HEK293 (cell line): ENCODE measurements at regions not wholly inside any gene's neighbourhood (a gene's known extent, or its start where the extent isn't known, plus 50 kb on each side); places are given as distances from the start of the nearest gene placed in this dataset.

ENCODE experiments used
- CTCF ChIA-PET: fragments of 350-600 bp; formaldehyde crosslinking; extraction: SDS; loops from one replicate; lab custom pipeline; 2021; ENCODE audit warnings: antibody characterized with exemption; lab: Yijun Ruan, JAX
- POLR2A ChIA-PET: fragments of 300-600 bp; formaldehyde crosslinking; extraction: SDS; loops from one replicate; lab custom pipeline; 2020; ENCODE audit warnings: antibody characterized with exemption, inconsistent platforms; lab: Yijun Ruan, JAX
- H3K27ac ChIP-seq: fragments of 200-500 bp; sonication (Bioruptor generic); 2 replicates; pipeline ENCODE4 v1.5.1; 2014; ENCODE audit warnings: low read depth, low read length, control low read depth, inconsistent platforms; ENCODE audit errors: extremely low read depth
- H3K36me3 ChIP-seq, 2 experiments: fragments of 200-500 bp in 1 of 2; sonication (Bioruptor generic) in 1 of 2; 1 replicate in 1 of 2; 2 replicates in 1 of 2; pipeline ENCODE4 v1.5.1; 2014 to 2017; ENCODE audit warnings: inconsistent platforms in 2 of 2, low read length in 2 of 2; ENCODE audit not compliant: control insufficient read depth in 2 of 2, insufficient read depth in 1 of 2
- H3K4me1 ChIP-seq: fragments of 200-500 bp; sonication (Bioruptor generic); 2 replicates; pipeline ENCODE4 v1.5.1; 2014; ENCODE audit warnings: mild to moderate bottlenecking, low read length, inconsistent platforms; ENCODE audit not compliant: control insufficient read depth, insufficient read depth
- H3K4me3 ChIP-seq: 2 replicates; pipeline ENCODE4 v1.5.1; 2011; ENCODE audit warnings: low read depth, mild to moderate bottlenecking, control low read depth, low read length, moderate library complexity
- H3K9me3 ChIP-seq: fragments of 200-500 bp; sonication (Bioruptor generic); 2 replicates; pipeline ENCODE4 v1.5.1; 2014; ENCODE audit warnings: low read depth, low read length, inconsistent platforms; ENCODE audit not compliant: control insufficient read depth, insufficient read depth
- EGR2 ChIP-seq: fragments of 450-650 bp; formaldehyde crosslinking; IDR thresholded peaks from 2 replicates; pipeline ENCODE4 v1.5.1; 2016; ENCODE audit warnings: low read depth, missing biosample characterization, missing genetic modification characterization
- KLF10 ChIP-seq: fragments of 450-650 bp; IDR thresholded peaks from 2 replicates; pipeline ENCODE4 v1.5.1; 2018; ENCODE audit warnings: missing biosample characterization, mild to moderate bottlenecking, missing genetic modification characterization
- KLF16 ChIP-seq: fragments of 450-650 bp; formaldehyde crosslinking; IDR thresholded peaks from 2 replicates; pipeline ENCODE4 v1.5.1; 2017; ENCODE audit warnings: missing biosample characterization, missing genetic modification characterization
- REST ChIP-seq: fragments of 450-650 bp; formaldehyde crosslinking; IDR thresholded peaks from 2 replicates; pipeline ENCODE4 v1.5.1; 2016; ENCODE audit warnings: missing biosample characterization, missing genetic modification characterization
- SCRT2 ChIP-seq: fragments of 450-650 bp; formaldehyde crosslinking; IDR thresholded peaks from 2 replicates; pipeline ENCODE4 v1.5.1; 2016; ENCODE audit warnings: missing biosample characterization, missing genetic modification characterization
- SETDB1 ChIP-seq: IDR thresholded peaks from one replicate; pipeline ENCODE4 v1.6.1; 2017; ENCODE audit warnings: mild to moderate bottlenecking, low read length, moderate library complexity, mixed read lengths; ENCODE audit not compliant: insufficient read length
- SP2 ChIP-seq: fragments of 450-650 bp; formaldehyde crosslinking; IDR thresholded peaks from 2 replicates; pipeline ENCODE4 v1.5.1; 2016; ENCODE audit warnings: missing biosample characterization, missing genetic modification characterization
- ZBTB8A ChIP-seq: fragments of 450-650 bp; formaldehyde crosslinking; IDR thresholded peaks from 2 replicates; pipeline ENCODE4 v1.5.1; 2016; ENCODE audit warnings: missing biosample characterization, missing genetic modification characterization
- ZNF121 ChIP-seq: fragments of 450-650 bp; formaldehyde crosslinking; IDR thresholded peaks from 2 replicates; pipeline ENCODE4 v1.5.1; 2016; ENCODE audit warnings: missing biosample characterization, missing genetic modification characterization
- ZNF221 ChIP-seq: fragments of 450-650 bp; formaldehyde crosslinking; IDR thresholded peaks from 2 replicates; pipeline ENCODE4 v1.5.1; 2017; ENCODE audit warnings: missing biosample characterization, missing genetic modification characterization, borderline replicate concordance
- ZNF302 ChIP-seq: fragments of 450-650 bp; formaldehyde crosslinking; IDR thresholded peaks from 2 replicates; pipeline ENCODE4 v1.5.1; 2016; ENCODE audit warnings: missing biosample characterization, missing genetic modification characterization, low read depth
- ZNF354C ChIP-seq: fragments of 450-650 bp; formaldehyde crosslinking; IDR thresholded peaks from 2 replicates; pipeline ENCODE4 v1.5.1; 2016; ENCODE audit warnings: missing biosample characterization, missing genetic modification characterization, low read depth, borderline replicate concordance
- ZNF37A ChIP-seq: fragments of 450-650 bp; IDR thresholded peaks from 2 replicates; pipeline ENCODE4 v1.5.1; 2018; ENCODE audit warnings: missing biosample characterization, missing genetic modification characterization
- ZNF561 ChIP-seq: fragments of 450-650 bp; IDR thresholded peaks from 2 replicates; pipeline ENCODE4 v1.5.1; 2018; ENCODE audit warnings: missing biosample characterization, missing genetic modification characterization, borderline replicate concordance
- ZNF571 ChIP-seq: fragments of 450-650 bp; formaldehyde crosslinking; IDR thresholded peaks from 2 replicates; pipeline ENCODE4 v1.5.0; 2017; ENCODE audit warnings: missing biosample characterization, missing genetic modification characterization
- ZNF596 ChIP-seq: fragments of 450-650 bp; IDR thresholded peaks from 2 replicates; pipeline ENCODE4 v1.5.0; 2018; ENCODE audit warnings: missing biosample characterization, mild to moderate bottlenecking, missing genetic modification characterization, moderate library complexity
- ZNF621 ChIP-seq: fragments of 450-650 bp; formaldehyde crosslinking; IDR thresholded peaks from 2 replicates; pipeline ENCODE4 v1.5.1; 2017; ENCODE audit warnings: missing biosample characterization, missing genetic modification characterization
- ZNF645 ChIP-seq: fragments of 450-650 bp; formaldehyde crosslinking; IDR thresholded peaks from 2 replicates; pipeline ENCODE4; 2016; ENCODE audit warnings: missing biosample characterization, missing genetic modification characterization
- ZNF660 ChIP-seq: fragments of 450-650 bp; IDR thresholded peaks from 2 replicates; pipeline ENCODE4 v1.5.1; 2018; ENCODE audit warnings: missing biosample characterization, mild to moderate bottlenecking, missing genetic modification characterization
- ZNF707 ChIP-seq: fragments of 450-650 bp; formaldehyde crosslinking; IDR thresholded peaks from 2 replicates; pipeline ENCODE4 v1.5.1; 2016; ENCODE audit warnings: missing biosample characterization, missing genetic modification characterization
- ZNF76 ChIP-seq: fragments of 450-650 bp; formaldehyde crosslinking; IDR thresholded peaks from 2 replicates; pipeline ENCODE4; 2016; ENCODE audit warnings: low read depth, missing biosample characterization, missing genetic modification characterization, borderline replicate concordance
- ZSCAN16 ChIP-seq: fragments of 450-650 bp; formaldehyde crosslinking; IDR thresholded peaks from 2 replicates; pipeline ENCODE4 v1.5.1; 2016; ENCODE audit warnings: missing biosample characterization, missing genetic modification characterization
- TF ChIP-seq, protein P1 (sequence below): fragments of 450-650 bp; formaldehyde crosslinking; IDR thresholded peaks from 2 replicates; pipeline ENCODE4 v1.5.1; 2016; ENCODE audit warnings: missing biosample characterization, missing genetic modification characterization

DNA sequence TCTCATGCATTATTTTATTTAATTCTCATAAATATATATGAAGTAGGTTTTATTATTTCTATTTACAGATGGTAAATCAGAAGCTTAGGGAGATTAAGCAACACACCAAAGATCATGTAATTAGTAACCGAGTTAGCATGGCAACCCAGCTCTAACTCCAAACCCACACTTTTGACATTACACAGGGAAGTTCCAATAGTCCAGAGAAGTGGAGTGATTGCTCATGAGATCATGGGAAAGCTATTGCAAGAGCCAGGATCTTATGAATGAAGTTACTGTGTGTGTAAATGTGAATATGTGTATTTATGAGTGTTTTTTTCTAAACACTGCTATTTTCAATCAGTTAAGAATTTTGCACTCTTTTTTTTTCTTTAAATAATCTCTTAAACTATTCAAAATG is 225.8 kb upstream of the KIRREL3 start:
- Histone ChIP-seq H3K27ac (no peak overlapping the region), H3K4me1 (no peaks in the 10 kb centered on the region), H3K36me3 (no peaks in the 10 kb centered on the region), H3K9me3 (no peaks in the 10 kb centered on the region), H3K4me3 (no peak overlapping the region)
- no peak for TF ChIP-seq ZNF561
- no peak for TF ChIP-seq ZBTB8A (tag by site-specific recombination)
- TF ChIP-seq ZNF707 (tag by site-specific recombination): no peak
- TF ChIP-seq EGR2 (tag by site-specific recombination): no peak
- CTCF ChIA-PET: no interaction called here
- POLR2A ChIA-PET: no interaction called here

GRCh38 chr11:127225619-127226018 is 225.0 kb upstream of the KIRREL3 start:
- H3K27ac ChIP-seq: no peak overlapping the region
- POLR2A ChIA-PET: no interaction called here
- no peak overlapping the region for H3K4me3 ChIP-seq
- TF ChIP-seq ZBTB8A (tag by site-specific recombination): no peak
- TF ChIP-seq ZSCAN16 (tag by site-specific recombination): no peak
- TF ChIP-seq, protein P1, sequence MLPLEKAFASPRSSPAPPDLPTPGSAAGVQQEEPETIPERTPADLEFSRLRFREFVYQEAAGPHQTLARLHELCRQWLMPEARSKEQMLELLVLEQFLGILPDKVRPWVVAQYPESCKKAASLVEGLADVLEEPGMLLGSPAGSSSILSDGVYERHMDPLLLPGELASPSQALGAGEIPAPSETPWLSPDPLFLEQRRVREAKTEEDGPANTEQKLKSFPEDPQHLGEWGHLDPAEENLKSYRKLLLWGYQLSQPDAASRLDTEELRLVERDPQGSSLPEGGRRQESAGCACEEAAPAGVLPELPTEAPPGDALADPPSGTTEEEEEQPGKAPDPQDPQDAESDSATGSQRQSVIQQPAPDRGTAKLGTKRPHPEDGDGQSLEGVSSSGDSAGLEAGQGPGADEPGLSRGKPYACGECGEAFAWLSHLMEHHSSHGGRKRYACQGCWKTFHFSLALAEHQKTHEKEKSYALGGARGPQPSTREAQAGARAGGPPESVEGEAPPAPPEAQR (tag by site-specific recombination): no peak
- TF ChIP-seq ZNF645 (tag by site-specific recombination): no peak
- TF ChIP-seq ZNF621 (tag by site-specific recombination): no peak
- no peak for TF ChIP-seq ZNF596
- TF ChIP-seq KLF16 (tag by site-specific recombination): no peak
- TF ChIP-seq ZNF354C (tag by site-specific recombination): no peak
- no peak for TF ChIP-seq ZNF37A (tag by site-specific recombination)
- no peak for TF ChIP-seq REST (tag by site-specific recombination)
- no peaks in the 10 kb centered on the region for H3K9me3 ChIP-seq
- no peaks in the 10 kb centered on the region for H3K36me3 ChIP-seq
- CTCF ChIA-PET: interaction anchor here (0.6 kb wide), 1 partner anchor 895 kb away, joined by 3 read pairs; no protein-coding TSS in a partner anchor
- H3K4me1 ChIP-seq: no peaks in the 10 kb centered on the region

GRCh38 chr11:127224276-127224675 is 223.7 kb upstream of the KIRREL3 start:
- H3K36me3 ChIP-seq: no peaks in the 10 kb centered on the region
- POLR2A ChIA-PET: no interaction called here
- H3K4me3 ChIP-seq: no peak overlapping the region
- CTCF ChIA-PET: no interaction called here
- H3K27ac ChIP-seq: no peak overlapping the region
- no peaks in the 10 kb centered on the region for H3K9me3 ChIP-seq
- H3K4me1 ChIP-seq: no peaks in the 10 kb centered on the region
- no peak for TF ChIP-seq SETDB1
- no peak for TF ChIP-seq SP2
- no peak for TF ChIP-seq ZNF121 (tag by site-specific recombination)
- TF ChIP-seq ZNF354C (tag by site-specific recombination): no peak
- TF ChIP-seq ZNF221: no peak
- TF ChIP-seq ZNF571: no peak
- no peak for TF ChIP-seq ZNF660
- TF ChIP-seq SCRT2: no peak
- TF ChIP-seq ZNF302 (tag by site-specific recombination): no peak
- TF ChIP-seq ZNF76 (tag by site-specific recombination): no peak
- TF ChIP-seq KLF10 (tag by site-specific recombination): no peak
